ENCODE measurements at regions not wholly inside any gene's neighbourhood (a gene's known extent, or its start where the extent isn't known, plus 50 kb on each side); places are given as distances from the start of the nearest gene placed in this dataset.

DNA sequence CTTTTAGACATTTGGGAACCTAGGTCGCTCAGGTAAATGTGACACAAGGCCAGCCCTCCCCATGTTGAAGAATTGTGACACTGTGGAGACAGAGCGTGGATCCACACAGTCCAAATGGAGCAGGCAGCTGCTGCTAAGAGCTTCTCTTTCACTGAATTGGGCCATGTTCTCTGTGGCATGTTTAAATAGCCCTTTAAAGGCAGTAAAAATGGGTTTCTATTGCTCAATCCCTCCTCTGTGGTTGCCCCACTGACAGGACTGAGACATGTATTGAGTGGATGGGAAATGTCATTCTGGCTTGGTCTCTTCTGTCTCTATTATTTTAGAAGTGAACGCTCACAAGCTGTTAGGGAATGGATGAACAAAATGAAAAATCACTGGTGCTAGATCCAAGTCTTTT, 84.0 kb upstream of the PRICKLE1 start (continued):
- TF ChIP-seq AFF4 (CRISPR knock-in tag; IDR thresholded peaks at IDR 0.05; ENCODE audit: borderline replicate concordance), result no peak

DNA sequence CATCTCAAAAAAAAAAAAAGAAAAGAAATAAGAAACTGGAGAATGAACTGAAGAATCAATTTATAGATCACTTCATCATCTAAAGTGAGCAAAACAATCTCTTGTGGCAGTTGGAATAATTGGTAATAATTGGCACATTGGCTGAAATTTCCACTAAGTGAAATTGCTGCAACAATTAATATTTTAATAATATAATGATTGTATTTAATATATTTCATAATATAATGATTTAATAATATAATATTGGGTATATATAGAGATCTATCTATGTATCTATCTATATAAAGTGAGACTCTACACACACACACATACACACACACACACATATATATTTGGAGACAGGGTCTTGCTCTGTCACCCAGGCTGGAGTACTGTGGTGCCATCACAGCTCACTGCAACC, 81.2 kb upstream of the PRICKLE1 start:
- Mint-ChIP-seq H3K4me1 (peaks cover 53% of the 10 kb centered on the region), H3K4me3 (no peak overlapping the region), H3K9me3 (peaks cover 19% of the 10 kb centered on the region), H3K27me3 (ENCODE audit: low read depth) (no peaks in the 10 kb centered on the region; the same call in 1 of the 2 replicates), H3K36me3 (peaks cover 2% of the 10 kb centered on the region; the same call in 1 of the 2 replicates), H3K27ac (no peak overlapping the region)
- no peak for DNase-seq (ENCODE audit: low spot score)
- ATAC-seq, result no peak
- CTCF ChIA-PET, result interaction anchor here (1.0 to 1.5 kb wide), 2 partner anchors 9 to 102 kb away, joined by 3 to 4 read pairs; no protein-coding TSS in a partner anchor
- POLR2A ChIA-PET, result no interaction called here
- TF ChIP-seq HMGA2 (CRISPR knock-in tag; IDR thresholded peaks at IDR 0.05) (peak; percentile 96), GTF2I (CRISPR knock-in tag; conservative IDR thresholded peaks at IDR 0.05) (no peak)

DNA sequence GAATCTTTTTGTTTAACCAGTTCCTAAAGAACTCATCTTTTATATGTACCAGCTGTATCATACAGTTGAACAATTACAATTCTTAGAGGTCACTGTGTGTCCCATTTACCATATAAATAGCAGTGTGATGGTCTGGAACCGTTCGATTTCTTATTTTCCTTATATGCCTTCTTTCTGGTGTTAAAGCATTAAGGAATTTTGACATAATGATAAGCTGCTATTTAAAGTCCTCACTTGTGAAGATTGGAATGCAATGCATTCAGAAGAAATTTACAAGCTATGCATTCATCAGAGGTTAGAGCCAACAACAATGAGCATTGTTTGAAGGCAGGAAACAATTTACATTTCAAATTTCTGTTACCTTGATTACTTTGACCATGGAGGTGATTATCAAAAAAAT, 80.0 kb upstream of the PRICKLE1 start:
- peak overlapping the region; percentile 29; the same call in 1 of the 2 replicates for H3K27ac Mint-ChIP-seq
- no peak for DNase-seq (ENCODE audit: low spot score)

GRCh38 chr12:42666671-42667243, 77.2 kb upstream of the PRICKLE1 start:
- CTCF ChIA-PET, result no interaction called here
- peak; percentile 71 for ATAC-seq

More for the DNA sequence above, 80.0 kb upstream of the PRICKLE1 start:
- peaks cover 19% of the 10 kb centered on the region for H3K9me3 Mint-ChIP-seq
- ChIA-PET POLR2A (no interaction called here), CTCF (interaction anchor here (1.5 kb wide), 1 partner anchor 10 kb away, joined by 4 read pairs; no protein-coding TSS in a partner anchor)
- peak; percentile 57 for ATAC-seq
- peaks cover 53% of the 10 kb centered on the region for H3K4me1 Mint-ChIP-seq
- H3K27me3 Mint-ChIP-seq (ENCODE audit: low read depth), result no peaks in the 10 kb centered on the region
- peaks cover 2% of the 10 kb centered on the region; the same call in 1 of the 2 replicates for H3K36me3 Mint-ChIP-seq
- no peak overlapping the region for H3K4me3 Mint-ChIP-seq
- TF ChIP-seq PRRX2 (CRISPR knock-in tag; IDR thresholded peaks at IDR 0.05), result no peak
- no peak for TF ChIP-seq ZSCAN18 (CRISPR knock-in tag; IDR thresholded peaks at IDR 0.05)
- TF ChIP-seq JAZF1 (CRISPR knock-in tag; IDR thresholded peaks at IDR 0.05), result no peak
- TF ChIP-seq SP1 (CRISPR knock-in tag; conservative IDR thresholded peaks at IDR 0.05), result no peak
- no peak for TF ChIP-seq ZNF138 (CRISPR knock-in tag; conservative IDR thresholded peaks at IDR 0.05)
- no peak for TF ChIP-seq NFATC4 (CRISPR knock-in tag; IDR thresholded peaks at IDR 0.05)
- no peak for TF ChIP-seq CREB1 (CRISPR knock-in tag; IDR thresholded peaks at IDR 0.05)

More at GRCh38 chr12:42666671-42667243, 77.2 kb upstream of the PRICKLE1 start:
- DNase-seq (ENCODE audit: low spot score), result no peak
- TF ChIP-seq ELF4 (CRISPR knock-in tag; IDR thresholded peaks at IDR 0.05; ENCODE audit: low read depth) (no peak), ZBTB21 (CRISPR knock-in tag; IDR thresholded peaks at IDR 0.05; ENCODE audit: borderline replicate concordance) (no peak), OVOL2 (CRISPR knock-in tag; IDR thresholded peaks at IDR 0.05; ENCODE audit: borderline replicate concordance) (no peak), FOXJ3 (CRISPR knock-in tag; IDR thresholded peaks at IDR 0.05; ENCODE audit: borderline replicate concordance) (no peak), ERG (CRISPR knock-in tag; IDR thresholded peaks at IDR 0.05) (no peak), ZNF317 (CRISPR knock-in tag; IDR thresholded peaks at IDR 0.05; ENCODE audit: borderline replicate concordance, low read depth) (no peak), SP1 (CRISPR knock-in tag; conservative IDR thresholded peaks at IDR 0.05) (no peak), GRHL2 (CRISPR knock-in tag; IDR thresholded peaks at IDR 0.05; ENCODE audit: insufficient replicate concordance, severe bottlenecking) (no peak), ZNF121 (CRISPR knock-in tag; IDR thresholded peaks at IDR 0.05) (no peak), NR3C1 (CRISPR knock-in tag; conservative IDR thresholded peaks at IDR 0.05; ENCODE audit: low read depth) (no peak)
- Mint-ChIP-seq H3K4me1 (peaks cover 40% of the 10 kb centered on the region), H3K9me3 (peaks cover 8% of the 10 kb centered on the region; the same call in 1 of the 2 replicates), H3K27me3 (ENCODE audit: low read depth) (no peaks in the 10 kb centered on the region), H3K27ac (no peak overlapping the region), H3K4me3 (no peak overlapping the region), H3K36me3 (peaks cover 2% of the 10 kb centered on the region; the same call in 1 of the 2 replicates)
- POLR2A ChIA-PET, result no interaction called here

Measured in WTC11 (cell line).